Upper lobe of right lung (tissue), 1 donor: ENCODE measurements at regions not wholly inside any gene's neighbourhood (a gene's known extent, or its start where the extent isn't known, plus 50 kb on each side); places are given as distances from the start of the nearest gene placed in this dataset.

ENCODE experiments used
- ATAC-seq: fragments of 200-7000 bp; cut with Tn5 transposase; one replicate; pipeline ENCODE4 v1.9.1; 2020; ENCODE audit warnings: mild to moderate bottlenecking, moderate library complexity
- DNase-seq: peaks from one replicate; pipeline ENCODE4 v3.0.0-alpha.2; 2020
- H3K27ac ChIP-seq: fragments of 200-600 bp; one replicate; pipeline ENCODE4 v1.8.0; 2022
- H3K27me3 ChIP-seq: fragments of 200-600 bp; one replicate; pipeline ENCODE4 v1.8.0; 2022; ENCODE audit warnings: mild to moderate bottlenecking
- H3K36me3 ChIP-seq: fragments of 200-600 bp; one replicate; pipeline ENCODE4 v1.8.0; 2022
- H3K4me1 ChIP-seq: fragments of 200-600 bp; one replicate; pipeline ENCODE4 v1.8.0; 2022
- H3K4me3 ChIP-seq: fragments of 200-600 bp; one replicate; pipeline ENCODE4 v1.8.0; 2022; ENCODE audit warnings: mild to moderate bottlenecking
- H3K9me3 ChIP-seq: fragments of 200-600 bp; one replicate; pipeline ENCODE4 v1.8.0; 2022
- CTCF ChIP-seq: fragments of 200-600 bp; IDR thresholded peaks from one replicate; pipeline ENCODE4 v1.8.0; 2022; ENCODE audit warnings: antibody characterized with exemption
- intact Hi-C: fragments of 100-400 bp; cut with DNase I; formaldehyde crosslinking; loops from one replicate; pipeline ENCODE4 v1.11.0; 2022
- donor health status: DM: no; HTN: yes; CAD: no; lungs with severe emphysema.

DNA sequence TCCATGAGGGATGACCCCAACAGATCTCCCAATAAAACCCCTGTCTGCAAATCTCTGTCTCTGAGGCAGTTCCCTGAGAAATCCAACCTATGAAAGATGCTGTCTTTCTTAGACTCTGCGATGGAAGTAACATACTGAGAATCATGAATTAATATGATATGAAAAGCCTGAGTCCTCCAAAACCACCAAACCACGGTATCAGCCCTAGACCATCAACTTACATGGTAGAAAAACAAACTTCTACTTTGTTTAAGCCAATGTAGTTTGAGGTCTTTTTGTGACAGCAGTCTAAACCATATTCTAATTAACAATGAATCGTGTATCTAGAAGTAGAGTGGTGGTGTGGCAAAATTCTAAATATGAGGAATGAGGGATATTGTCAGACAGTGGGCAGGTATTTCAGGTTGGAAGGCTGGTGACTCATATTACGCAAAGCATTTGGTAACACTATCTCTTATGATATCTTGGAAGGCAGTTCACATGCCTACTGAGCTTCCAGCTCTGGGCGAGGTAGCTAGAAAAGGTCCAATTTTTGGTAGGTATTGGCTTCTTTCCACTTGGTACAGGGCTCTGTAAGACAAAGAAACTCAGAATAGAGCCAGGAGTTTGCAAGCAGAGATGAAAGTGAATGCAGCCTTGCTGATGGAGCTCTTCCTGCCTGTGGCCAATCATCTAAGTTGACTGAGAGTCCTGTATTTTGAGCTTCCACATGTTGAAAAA is 215.8 kb downstream of the ZFP36L2 start:
- Histone ChIP-seq H3K27me3 (no peaks in the 10 kb centered on the region), H3K36me3 (no peaks in the 10 kb centered on the region), H3K4me3 (no peak overlapping the region), H3K4me1 (no peaks in the 10 kb centered on the region), H3K9me3 (no peaks in the 10 kb centered on the region), H3K27ac (no peak overlapping the region)
- DNase-seq (no peak), ATAC-seq (no peak)
- TF ChIP-seq CTCF: no peak
- intact Hi-C loops: no loop called here

GRCh38 chr2:43009448-43009847 is 217.0 kb downstream of the ZFP36L2 start:
- Histone ChIP-seq H3K36me3 (no peaks in the 10 kb centered on the region), H3K27me3 (no peaks in the 10 kb centered on the region), H3K27ac (no peak overlapping the region), H3K4me3 (no peak overlapping the region), H3K9me3 (no peaks in the 10 kb centered on the region), H3K4me1 (no peaks in the 10 kb centered on the region)
- DNase-seq: no peak
- ATAC-seq: no peak
- no peak for TF ChIP-seq CTCF
- intact Hi-C loops: no loop called here

DNA sequence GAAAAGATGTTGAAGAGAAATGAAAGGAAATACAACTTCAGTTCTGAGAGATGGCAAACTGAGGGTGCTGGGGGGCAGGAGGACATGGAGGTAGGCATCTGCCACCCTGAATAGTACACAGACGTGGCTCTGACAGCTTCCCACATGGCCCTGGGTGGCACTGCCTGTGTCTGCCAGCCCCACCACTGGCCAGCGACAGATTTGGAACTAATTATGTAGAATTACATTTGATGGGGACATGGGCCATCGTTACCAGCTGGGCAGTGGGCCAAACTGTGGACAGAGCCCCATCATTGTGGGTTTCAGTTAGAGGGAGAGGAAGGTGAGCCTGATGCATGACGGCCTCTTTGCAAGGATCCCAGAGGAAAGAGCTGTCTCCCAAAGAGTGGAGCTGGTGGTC is 216.0 kb upstream of the HAAO start:
- no peak for DNase-seq
- intact Hi-C loops: no loop called here
- no peaks in the 10 kb centered on the region for H3K9me3 ChIP-seq
- H3K4me3 ChIP-seq: no peak overlapping the region
- H3K36me3 ChIP-seq: no peaks in the 10 kb centered on the region
- TF ChIP-seq CTCF: no peak
- no peak for ATAC-seq
- no peaks in the 10 kb centered on the region for H3K27me3 ChIP-seq
- no peaks in the 10 kb centered on the region for H3K4me1 ChIP-seq
- H3K27ac ChIP-seq: no peak overlapping the region

GRCh38 chr2:43007901-43008300 is 215.5 kb upstream of the HAAO start:
- no peak for DNase-seq
- Histone ChIP-seq H3K27me3 (no peaks in the 10 kb centered on the region), H3K4me3 (no peak overlapping the region), H3K27ac (no peak overlapping the region), H3K36me3 (no peaks in the 10 kb centered on the region), H3K9me3 (no peaks in the 10 kb centered on the region), H3K4me1 (no peaks in the 10 kb centered on the region)
- no peak for ATAC-seq
- intact Hi-C loops: no loop called here
- TF ChIP-seq CTCF: no peak

DNA sequence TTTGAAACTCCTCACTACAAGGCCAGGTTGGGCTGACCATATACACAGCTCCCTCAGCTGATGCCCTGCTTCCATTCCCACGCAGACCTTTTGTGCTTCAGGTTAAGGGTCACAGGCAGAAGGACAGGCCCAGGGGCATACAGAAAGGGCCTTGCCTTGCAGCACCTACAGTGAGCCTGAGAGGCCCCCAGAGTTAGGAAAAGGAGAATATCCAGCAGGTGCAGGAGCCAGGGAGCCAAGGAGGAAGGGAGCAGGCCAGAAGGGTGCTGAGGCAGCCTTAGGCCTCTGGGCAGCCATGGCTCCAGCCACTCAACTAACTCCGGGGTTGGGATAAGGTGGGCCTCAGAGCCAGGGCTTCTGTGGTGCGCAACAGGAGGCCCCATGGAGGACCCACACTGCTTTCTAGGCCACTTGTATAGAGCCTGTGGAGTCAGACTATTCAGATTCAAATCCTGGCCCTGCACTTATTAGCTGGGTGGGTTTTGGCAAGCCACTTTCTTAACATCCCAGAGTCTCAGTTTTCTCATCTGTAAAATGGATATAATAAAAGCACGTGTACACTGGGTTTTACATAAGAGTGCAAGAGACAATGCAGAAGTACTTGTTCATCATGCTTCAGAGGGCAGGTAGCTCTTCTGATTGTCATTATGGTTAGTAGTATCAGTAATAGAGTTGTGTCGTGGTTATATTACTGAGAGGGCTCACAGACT is 214.6 kb upstream of the HAAO start:
- H3K4me3 ChIP-seq: no peak overlapping the region
- TF ChIP-seq CTCF: no peak
- H3K27me3 ChIP-seq: no peaks in the 10 kb centered on the region
- DNase-seq (no peak), ATAC-seq (no peak)
- H3K9me3 ChIP-seq: no peaks in the 10 kb centered on the region
- H3K27ac ChIP-seq: no peak overlapping the region
- H3K36me3 ChIP-seq: no peaks in the 10 kb centered on the region
- no peaks in the 10 kb centered on the region for H3K4me1 ChIP-seq
- intact Hi-C loops: no loop called here
